SH-SY5Y (cell line): ENCODE measurements at regions not wholly inside any gene's neighbourhood (a gene's known extent, or its start where the extent isn't known, plus 50 kb on each side); places are given as distances from the start of the nearest gene placed in this dataset.

Source experiments
- GATA2 ChIP-seq: IDR thresholded peaks from 2 replicates; pipeline ENCODE4 v1.6.1; 2011; ENCODE audit warnings: mild to moderate bottlenecking, low read depth, low read length
- GATA3 ChIP-seq: IDR thresholded peaks from 2 replicates; pipeline ENCODE4 v1.6.1; 2011; ENCODE audit warnings: low read depth, mild to moderate bottlenecking, low read length, moderate library complexity

GRCh38 chr4:58325070-58325469 is 1214.9 kb upstream of the IGFBP7 start:
- TF ChIP-seq GATA2 (no peak), GATA3 (no peak)
